Neuronal stem cell (in vitro differentiated cells): ENCODE measurements at regions not wholly inside any gene's neighbourhood (a gene's known extent, or its start where the extent isn't known, plus 50 kb on each side); places are given as distances from the start of the nearest gene placed in this dataset.

Experiments used
- DNase-seq: peaks from one replicate; pipeline ENCODE4 v3.0.0-alpha.2; 2013; ENCODE audit warnings: low spot score
- H2AFZ ChIP-seq: one replicate; pipeline ENCODE4 v1.6.1; 2013; ENCODE audit warnings: mild to moderate bottlenecking, low read length, inconsistent platforms
- H2AK5ac ChIP-seq: 2 replicates; pipeline ENCODE4 v1.6.1; 2013; ENCODE audit warnings: low read depth, mild to moderate bottlenecking, inconsistent platforms, low read length, moderate library complexity, mixed read lengths
- H2BK120ac ChIP-seq: 2 replicates; pipeline ENCODE4 v1.6.1; 2013; ENCODE audit warnings: low read depth, mild to moderate bottlenecking, inconsistent platforms, low read length, moderate library complexity, mixed read lengths
- H2BK12ac ChIP-seq: one replicate; pipeline ENCODE4 v1.6.1; 2013; ENCODE audit warnings: low read length, inconsistent platforms
- H2BK15ac ChIP-seq: 2 replicates; pipeline ENCODE4 v1.6.1; 2013; ENCODE audit warnings: mild to moderate bottlenecking, low read length, inconsistent platforms, mixed read lengths
- H2BK5ac ChIP-seq: one replicate; pipeline ENCODE4 v1.6.1; 2013; ENCODE audit warnings: inconsistent platforms, mild to moderate bottlenecking, low read length, moderate library complexity
- H3K14ac ChIP-seq: one replicate; pipeline ENCODE4 v1.6.1; 2013; ENCODE audit warnings: low read length, inconsistent platforms
- H3K18ac ChIP-seq: 2 replicates; pipeline ENCODE4 v1.6.1; 2013; ENCODE audit warnings: low read length, inconsistent platforms
- H3K23ac ChIP-seq: 2 replicates; pipeline ENCODE4 v1.6.1; 2013; ENCODE audit warnings: low read depth, mild to moderate bottlenecking, mixed read lengths, low read length, inconsistent platforms; ENCODE audit not compliant: poor library complexity
- H3K27ac ChIP-seq: replicated peaks from 3 replicates; pipeline ENCODE4 v1.5.1; 2013; ENCODE audit warnings: low read length, inconsistent platforms
- H3K27me3 ChIP-seq, 3 experiments: 2 replicates each; pipeline ENCODE4 v1.6.1; 2013; ENCODE audit warnings: low read length in 3 of 3, mild to moderate bottlenecking in 2 of 3, inconsistent platforms in 1 of 3, low read depth in 1 of 3, mixed read lengths in 1 of 3, moderate library complexity in 1 of 3; ENCODE audit not compliant: control insufficient read depth in 3 of 3, insufficient read depth in 3 of 3
- H3K36me3 ChIP-seq, 2 donors: replicated peaks in 1 of 2; 2 replicates each; pipeline ENCODE4 v1.6.1; 2013; ENCODE audit warnings: low read length in 2 of 2; ENCODE audit not compliant: control insufficient read depth in 2 of 2, insufficient read depth in 2 of 2
- H3K4ac ChIP-seq: 2 replicates; pipeline ENCODE4 v1.6.1; 2013; ENCODE audit warnings: inconsistent platforms, mild to moderate bottlenecking, low read length, moderate library complexity
- H3K4me1 ChIP-seq, 2 donors: 1 replicate in 1 of 2; 2 replicates in 1 of 2; pipeline ENCODE4 v1.6.1; 2013; ENCODE audit warnings: low read length in 2 of 2, low read depth in 1 of 2; ENCODE audit not compliant: control insufficient read depth in 2 of 2, insufficient read depth in 1 of 2
- H3K4me2 ChIP-seq: one replicate; pipeline ENCODE4 v1.6.1; 2013; ENCODE audit warnings: mild to moderate bottlenecking, low read length, inconsistent platforms; ENCODE audit not compliant: insufficient read depth, poor library complexity, severe bottlenecking
- H3K4me3 ChIP-seq, 2 donors: 2 replicates each; pipeline ENCODE4 v1.5.1; 2013; ENCODE audit warnings: low read length in 2 of 2, mild to moderate bottlenecking in 2 of 2, inconsistent platforms in 1 of 2, moderate library complexity in 1 of 2
- H3K79me1 ChIP-seq: one replicate; pipeline ENCODE4 v1.6.1; 2013; ENCODE audit warnings: low read depth, mild to moderate bottlenecking, inconsistent platforms, low read length, moderate library complexity
- H3K9ac ChIP-seq: one replicate; pipeline ENCODE4 v1.6.1; 2013; ENCODE audit warnings: mild to moderate bottlenecking, low read depth, low read length, inconsistent platforms; ENCODE audit not compliant: poor library complexity
- H3K9me3 ChIP-seq, 2 donors: replicated peaks in 1 of 2; 2 replicates each; pipeline versions ENCODE3 to v1.6.1; 2013; ENCODE audit warnings: low read length in 2 of 2, mild to moderate bottlenecking in 2 of 2, inconsistent platforms in 1 of 2, low read depth in 1 of 2, mixed read lengths in 1 of 2, moderate library complexity in 1 of 2; ENCODE audit not compliant: control insufficient read depth in 2 of 2, insufficient read depth in 1 of 2
- H4K8ac ChIP-seq: one replicate; pipeline ENCODE4 v1.6.1; 2013; ENCODE audit warnings: low read depth, mild to moderate bottlenecking, inconsistent platforms, low read length, moderate library complexity
- H4K91ac ChIP-seq: one replicate; pipeline ENCODE4 v1.6.1; 2013; ENCODE audit warnings: low read length, low read depth, mild to moderate bottlenecking, inconsistent platforms; ENCODE audit not compliant: poor library complexity
- WGBS, 2 donors: extraction: QIAGEN DNeasy Blood & Tissue Kit; methylation state at CpG; one replicate each; pipeline ENCODE4 v1.1.7; 2013; ENCODE audit warnings: missing lambda C conversion rate in 2 of 2, mixed read lengths in 1 of 2; ENCODE audit not compliant: insufficient read length in 2 of 2, insufficient replicate concordance in 1 of 2; ENCODE audit errors: extremely low coverage in 2 of 2; 5-methylcytosine and 5-hydroxymethylcytosine counted together

- Histone ChIP-seq H4K91ac (no peak overlapping the region), H2BK120ac (no peak overlapping the region), H3K9ac (no peak overlapping the region), H2AFZ (no peak overlapping the region), H2BK15ac (no peak overlapping the region), H3K4me2 (no peak overlapping the region), H3K4me3 (no peak overlapping the region), H2BK12ac (no peak overlapping the region), H3K79me1 (no peaks in the 10 kb centered on the region), H3K14ac (no peak overlapping the region), H3K27me3 (peaks cover 0 to 3% (median 0%) of the 10 kb centered on the region in 3 experiments), H3K27ac (no peak overlapping the region), H3K4me1 (peaks cover 6 to 19% of the 10 kb centered on the region in 2 donors), H3K18ac (no peak overlapping the region), H2AK5ac (no peak overlapping the region), H4K8ac (no peak overlapping the region), H3K36me3 (no peaks in the 10 kb centered on the region), H3K4ac (no peak overlapping the region), H2BK5ac (no peak overlapping the region), H3K23ac (no peak overlapping the region), H3K9me3 (peaks cover 0 to 3% of the 10 kb centered on the region in 2 donors)
- DNase-seq, result no peak
- no CpG with 5 or more reads among the region's 3 CpGs for WGBS, 2 donors
Measured at GRCh38 chr5:74401946-74402320, 238.6 kb downstream of the ENC1 start.

GRCh38 chr5:74401281-74401945 is 239.1 kb downstream of the ENC1 start:
- Histone ChIP-seq H4K91ac (no peak overlapping the region), H3K4me1 (peaks cover 6 to 21% of the 10 kb centered on the region in 2 donors), H3K4me3 (no peak overlapping the region), H3K23ac (no peak overlapping the region), H3K18ac (no peak overlapping the region), H3K4ac (no peak overlapping the region), H3K36me3 (no peaks in the 10 kb centered on the region), H2AK5ac (no peak overlapping the region), H3K9ac (no peak overlapping the region), H2BK120ac (no peak overlapping the region), H3K4me2 (no peak overlapping the region), H3K27ac (no peak overlapping the region), H2BK5ac (no peak overlapping the region), H3K14ac (no peak overlapping the region), H2BK15ac (no peak overlapping the region), H2AFZ (no peak overlapping the region), H2BK12ac (no peak overlapping the region), H3K27me3 (peaks cover 0 to 3% (median 0%) of the 10 kb centered on the region in 3 experiments), H3K9me3 (peaks cover 0 to 3% of the 10 kb centered on the region in 2 donors), H3K79me1 (no peaks in the 10 kb centered on the region), H4K8ac (no peak overlapping the region)
- DNase-seq, result no peak
- no CpG with 5 or more reads among the region's 2 CpGs for WGBS, 2 donors

GRCh38 chr5:74400067-74400466 is 240.5 kb downstream of the ENC1 start:
- DNase-seq, result no peak
- Histone ChIP-seq H3K14ac (no peak overlapping the region), H3K27ac (no peak overlapping the region), H3K9me3 (peaks cover 0 to 3% of the 10 kb centered on the region in 2 donors), H2BK12ac (no peak overlapping the region), H2BK5ac (no peak overlapping the region), H3K4ac (no peak overlapping the region), H2AFZ (no peak overlapping the region), H3K4me3 (no peak overlapping the region), H3K27me3 (peaks cover 0 to 3% (median 0%) of the 10 kb centered on the region in 3 experiments), H3K79me1 (no peaks in the 10 kb centered on the region), H2BK15ac (no peak overlapping the region), H3K23ac (no peak overlapping the region), H3K4me1 (peaks cover 9 to 21% of the 10 kb centered on the region in 2 donors), H3K4me2 (no peak overlapping the region), H2AK5ac (no peak overlapping the region), H4K91ac (no peak overlapping the region), H4K8ac (no peak overlapping the region), H3K36me3 (no peaks in the 10 kb centered on the region), H3K9ac (no peak overlapping the region), H3K18ac (no peak overlapping the region), H2BK120ac (no peak overlapping the region)
- WGBS, 2 donors, result no CpG with 5 or more reads among the region's 2 CpGs

- Histone ChIP-seq H3K4me1 (peaks cover 7 to 15% of the 10 kb centered on the region in 2 donors), H3K23ac (no peak overlapping the region), H2BK15ac (no peak overlapping the region), H3K4ac (no peak overlapping the region), H4K91ac (no peak overlapping the region), H2BK5ac (no peak overlapping the region), H3K36me3 (no peaks in the 10 kb centered on the region), H3K4me3 (no peak overlapping the region), H3K14ac (no peak overlapping the region), H3K27me3 (peaks cover 0 to 3% (median 0%) of the 10 kb centered on the region in 3 experiments), H2BK12ac (no peak overlapping the region), H4K8ac (no peak overlapping the region), H2AFZ (no peak overlapping the region), H2AK5ac (no peak overlapping the region), H3K27ac (no peak overlapping the region), H3K4me2 (no peak overlapping the region), H3K79me1 (no peaks in the 10 kb centered on the region), H3K9me3 (peaks cover 0 to 3% of the 10 kb centered on the region in 2 donors), H3K9ac (no peak overlapping the region), H3K18ac (no peak overlapping the region), H2BK120ac (no peak overlapping the region)
- no CpG with 5 or more reads among the region's 10 CpGs for WGBS, 2 donors
- no peak for DNase-seq
Measured at GRCh38 chr5:74396913-74397622, 243.5 kb downstream of the ENC1 start.
